ENCODE measurements at regions not wholly inside any gene's neighbourhood (a gene's known extent, or its start where the extent isn't known, plus 50 kb on each side); places are given as distances from the start of the nearest gene placed in this dataset.
"Not testable (repeated sequence)": the region's sequence is repeated elsewhere in the genome, so short reads cannot be mapped to it uniquely, and the experiment has no call there.

DNA sequence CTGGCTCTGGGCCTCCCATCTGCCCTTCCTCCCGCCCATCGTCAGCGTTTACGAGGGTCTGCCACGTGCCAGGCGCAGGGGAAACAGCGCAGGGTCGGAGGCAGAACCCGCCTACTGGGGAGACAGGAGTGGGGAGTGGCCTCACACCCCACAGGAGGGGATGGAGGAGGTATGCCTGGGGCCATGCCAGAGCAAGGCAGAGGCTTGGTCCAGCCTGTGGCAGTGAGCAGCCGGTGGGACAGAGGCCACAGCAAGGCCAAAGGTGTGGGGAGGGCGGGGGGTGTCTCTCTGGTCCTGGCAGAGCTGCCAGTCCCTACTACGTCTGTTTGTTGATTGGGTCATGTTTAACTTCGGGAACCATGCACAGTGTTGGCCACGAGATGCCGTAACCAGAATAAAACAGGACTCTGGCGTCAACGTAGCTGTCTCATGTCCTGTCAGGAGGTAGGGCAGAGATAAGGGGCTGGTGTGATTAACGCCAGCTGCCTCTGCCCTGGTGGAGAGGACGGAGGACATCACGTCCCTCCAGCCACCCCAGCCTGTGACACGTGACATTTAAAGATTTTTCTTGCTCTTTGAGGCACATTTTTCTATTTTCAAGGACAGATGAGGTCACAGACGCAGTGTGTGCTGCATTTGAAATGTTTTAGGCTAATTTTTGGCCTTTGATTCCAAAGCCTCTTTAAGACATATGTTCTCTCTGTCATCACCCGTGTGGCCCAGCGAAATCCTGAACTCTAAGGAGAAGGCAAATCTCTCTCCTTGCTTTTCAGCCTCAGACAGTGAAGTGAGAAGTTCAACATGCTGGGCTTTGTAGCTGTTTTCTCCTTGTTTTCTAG lies 193.3 kb downstream of the LAT start:
- CTCF ChIA-PET; H3K9me3 Mint-ChIP-seq (ENCODE audit: low read depth); H3K4me1 Mint-ChIP-seq; H3K27ac Mint-ChIP-seq; DNase-seq; H3K4me3 Mint-ChIP-seq; H3K27me3 Mint-ChIP-seq; ATAC-seq; H3K36me3 Mint-ChIP-seq: not testable (repeated sequence)

- not testable (repeated sequence) for H3K9me3 Mint-ChIP-seq (ENCODE audit: low read depth); H3K27ac Mint-ChIP-seq; DNase-seq
Measured at GRCh38 chr16:29177203-29177887, 192.5 kb downstream of the LAT start.

GRCh38 chr16:29176822-29177202 lies 192.0 kb downstream of the LAT start:
- H3K9me3 Mint-ChIP-seq (ENCODE audit: low read depth); CTCF ChIA-PET; ATAC-seq; H3K27me3 Mint-ChIP-seq; H3K27ac Mint-ChIP-seq; H3K36me3 Mint-ChIP-seq; DNase-seq; H3K4me3 Mint-ChIP-seq; H3K4me1 Mint-ChIP-seq: not testable (repeated sequence)

More at GRCh38 chr16:29177203-29177887, 192.5 kb downstream of the LAT start:
- H3K4me1 Mint-ChIP-seq, H3K36me3 Mint-ChIP-seq, ATAC-seq, H3K27me3 Mint-ChIP-seq, CTCF ChIA-PET, H3K4me3 Mint-ChIP-seq: not testable (repeated sequence)

GRCh38 chr16:29176154-29176470 lies 191.3 kb downstream of the LAT start:
- DNase-seq; CTCF ChIA-PET; H3K36me3 Mint-ChIP-seq; ATAC-seq; H3K27ac Mint-ChIP-seq; H3K4me3 Mint-ChIP-seq; H3K27me3 Mint-ChIP-seq; H3K9me3 Mint-ChIP-seq (ENCODE audit: low read depth); H3K4me1 Mint-ChIP-seq: not testable (repeated sequence)

- ATAC-seq; H3K27ac Mint-ChIP-seq; H3K27me3 Mint-ChIP-seq; H3K36me3 Mint-ChIP-seq; H3K4me3 Mint-ChIP-seq; CTCF ChIA-PET; DNase-seq; H3K4me1 Mint-ChIP-seq; H3K9me3 Mint-ChIP-seq (ENCODE audit: low read depth): not testable (repeated sequence)
Measured at GRCh38 chr16:29175411-29176153, 190.7 kb downstream of the LAT start.

GRCh38 chr16:29173371-29174305 lies 188.8 kb downstream of the LAT start:
- H3K4me1 Mint-ChIP-seq; H3K27ac Mint-ChIP-seq; DNase-seq; H3K27me3 Mint-ChIP-seq; H3K4me3 Mint-ChIP-seq; H3K9me3 Mint-ChIP-seq (ENCODE audit: low read depth); ATAC-seq; H3K36me3 Mint-ChIP-seq; CTCF ChIA-PET: not testable (repeated sequence)

GRCh38 chr16:29172098-29172724 lies 187.4 kb downstream of the LAT start:
- CTCF ChIA-PET; H3K4me3 Mint-ChIP-seq; H3K36me3 Mint-ChIP-seq; H3K27ac Mint-ChIP-seq; H3K9me3 Mint-ChIP-seq (ENCODE audit: low read depth); H3K27me3 Mint-ChIP-seq; ATAC-seq; H3K4me1 Mint-ChIP-seq; DNase-seq: not testable (repeated sequence)

GRCh38 chr16:29171296-29171695 lies 186.4 kb downstream of the LAT start:
- H3K36me3 Mint-ChIP-seq; CTCF ChIA-PET; H3K27me3 Mint-ChIP-seq; H3K4me3 Mint-ChIP-seq; H3K4me1 Mint-ChIP-seq; H3K27ac Mint-ChIP-seq; ATAC-seq; DNase-seq; H3K9me3 Mint-ChIP-seq (ENCODE audit: low read depth): not testable (repeated sequence)

GRCh38 chr16:29170393-29171119 lies 185.7 kb downstream of the LAT start:
- H3K4me3 Mint-ChIP-seq; H3K9me3 Mint-ChIP-seq (ENCODE audit: low read depth); DNase-seq; H3K36me3 Mint-ChIP-seq; ATAC-seq; H3K27ac Mint-ChIP-seq; H3K27me3 Mint-ChIP-seq; H3K4me1 Mint-ChIP-seq; CTCF ChIA-PET: not testable (repeated sequence)

GRCh38 chr16:29169295-29169994 lies 184.6 kb downstream of the LAT start:
- CTCF ChIA-PET; H3K27me3 Mint-ChIP-seq; H3K4me1 Mint-ChIP-seq; ATAC-seq; DNase-seq; H3K9me3 Mint-ChIP-seq (ENCODE audit: low read depth); H3K4me3 Mint-ChIP-seq; H3K27ac Mint-ChIP-seq; H3K36me3 Mint-ChIP-seq: not testable (repeated sequence)

- CTCF ChIA-PET; ATAC-seq; H3K27me3 Mint-ChIP-seq; DNase-seq; H3K27ac Mint-ChIP-seq; H3K9me3 Mint-ChIP-seq (ENCODE audit: low read depth); H3K36me3 Mint-ChIP-seq; H3K4me1 Mint-ChIP-seq; H3K4me3 Mint-ChIP-seq: not testable (repeated sequence)
Measured at GRCh38 chr16:29168515-29169259, 183.8 kb downstream of the LAT start.

Measured in activated CD8-positive, alpha-beta memory T cell treated with anti-CD3 and anti-CD28 coated beads, Interleukin-2, amount 10 ng/mL, durations not matched to agents 7 days and 5 days (primary cell).